ENCODE measurements at regions not wholly inside any gene's neighbourhood (a gene's known extent, or its start where the extent isn't known, plus 50 kb on each side); places are given as distances from the start of the nearest gene placed in this dataset.

- TF ChIP-seq, protein P1, sequence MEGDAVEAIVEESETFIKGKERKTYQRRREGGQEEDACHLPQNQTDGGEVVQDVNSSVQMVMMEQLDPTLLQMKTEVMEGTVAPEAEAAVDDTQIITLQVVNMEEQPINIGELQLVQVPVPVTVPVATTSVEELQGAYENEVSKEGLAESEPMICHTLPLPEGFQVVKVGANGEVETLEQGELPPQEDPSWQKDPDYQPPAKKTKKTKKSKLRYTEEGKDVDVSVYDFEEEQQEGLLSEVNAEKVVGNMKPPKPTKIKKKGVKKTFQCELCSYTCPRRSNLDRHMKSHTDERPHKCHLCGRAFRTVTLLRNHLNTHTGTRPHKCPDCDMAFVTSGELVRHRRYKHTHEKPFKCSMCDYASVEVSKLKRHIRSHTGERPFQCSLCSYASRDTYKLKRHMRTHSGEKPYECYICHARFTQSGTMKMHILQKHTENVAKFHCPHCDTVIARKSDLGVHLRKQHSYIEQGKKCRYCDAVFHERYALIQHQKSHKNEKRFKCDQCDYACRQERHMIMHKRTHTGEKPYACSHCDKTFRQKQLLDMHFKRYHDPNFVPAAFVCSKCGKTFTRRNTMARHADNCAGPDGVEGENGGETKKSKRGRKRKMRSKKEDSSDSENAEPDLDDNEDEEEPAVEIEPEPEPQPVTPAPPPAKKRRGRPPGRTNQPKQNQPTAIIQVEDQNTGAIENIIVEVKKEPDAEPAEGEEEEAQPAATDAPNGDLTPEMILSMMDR (IDR thresholded peaks at IDR 0.05): no peak
- TF ChIP-seq EP300 (IDR thresholded peaks at IDR 0.05) (no peak), POLR2A (IDR thresholded peaks at IDR 0.05) (no peak)
These were observed 107.8 kb upstream of the FMR1 start for GRCh38 chrX:147803948-147804347.

All from ovary (tissue), 3 donors.